A673 (cell line): ENCODE measurements at regions not wholly inside any gene's neighbourhood (a gene's known extent, or its start where the extent isn't known, plus 50 kb on each side); places are given as distances from the start of the nearest gene placed in this dataset.
"Not testable (repeated sequence)": the region's sequence is repeated elsewhere in the genome, so short reads cannot be mapped to it uniquely, and the experiment has no call there.

Experiments used
- BruUV-seq: library from RNA; stranded (reverse); fragments of 400-500 nt; replicated peaks from 2 replicates; lab custom pipeline; 2021; lab: Mats Ljungman, UMichigan
- CTCF ChIA-PET: fragments of 300-600 bp; sonication (Branson Sonifier 250); formaldehyde crosslinking; loops from one replicate; lab custom pipeline; 2022; ENCODE audit warnings: antibody characterized with exemption; lab: Charles Lee
- POLR2A ChIA-PET: fragments of 300-600 bp; sonication (Branson Sonifier 250); formaldehyde crosslinking; loops from one replicate; lab custom pipeline; 2022; ENCODE audit warnings: antibody characterized with exemption; ENCODE audit not compliant: low non-redundant PET; lab: Charles Lee
- DNase-seq: peaks from one replicate; pipeline ENCODE4 v3.0.0-alpha.2; 2015; ENCODE audit warnings: low spot score
- H3K27ac ChIP-seq: fragments of 200-600 bp; sonication (generic); 2 replicates; pipeline ENCODE4 v1.5.1; 2016; ENCODE audit warnings: mixed run types, low read depth, mild to moderate bottlenecking, mixed read lengths, antibody characterized with exemption, low read length; ENCODE audit not compliant: poor library complexity, severe bottlenecking
- H3K27me3 ChIP-seq: fragments of 200-600 bp; sonication (generic); replicated peaks from 2 replicates; pipeline ENCODE4 v1.6.1; 2017; ENCODE audit warnings: mixed run types, low read depth, mild to moderate bottlenecking, mixed read lengths, antibody characterized with exemption, low read length; ENCODE audit not compliant: insufficient read depth, poor library complexity
- H3K36me3 ChIP-seq: fragments of 200-600 bp; sonication (generic); 2 replicates; pipeline ENCODE4 v1.6.1; 2016; ENCODE audit warnings: mixed run types, mild to moderate bottlenecking, mixed read lengths, antibody characterized with exemption, low read length; ENCODE audit not compliant: insufficient read depth, poor library complexity, severe bottlenecking
- H3K4me1 ChIP-seq: fragments of 200-600 bp; sonication (generic); 2 replicates; pipeline ENCODE4 v1.6.1; 2017; ENCODE audit warnings: mixed run types, mild to moderate bottlenecking, mixed read lengths, antibody characterized with exemption, low read length; ENCODE audit not compliant: insufficient read depth, poor library complexity, severe bottlenecking
- H3K4me3 ChIP-seq: fragments of 200-600 bp; sonication (generic); 2 replicates; pipeline ENCODE4 v1.5.1; 2016; ENCODE audit warnings: low read depth, mixed run types, mild to moderate bottlenecking, mixed read lengths, low read length; ENCODE audit not compliant: poor library complexity, severe bottlenecking
- H3K9me3 ChIP-seq: fragments of 200-600 bp; sonication (generic); 2 replicates; pipeline ENCODE4 v1.6.1; 2016; ENCODE audit warnings: mixed run types, low read depth, mild to moderate bottlenecking, mixed read lengths, antibody characterized with exemption, low read length; ENCODE audit not compliant: poor library complexity, severe bottlenecking
- EZH2 ChIP-seq: fragments of 200-600 bp; sonication (generic); IDR thresholded peaks from 2 replicates; pipeline ENCODE4 v1.6.1; 2017; ENCODE audit warnings: borderline replicate concordance, low read depth, mild to moderate bottlenecking, mixed read lengths, antibody characterized with exemption, low read length; ENCODE audit not compliant: poor library complexity, severe bottlenecking
- intact Hi-C: fragments of 100-400 bp; cut with micrococcal nuclease; formaldehyde crosslinking; loops from one replicate; pipeline ENCODE4 v1.10.0; 2022; ENCODE audit not compliant: unreplicated experiment
- TF ChIP-seq, protein P1 (sequence below): fragments of 300-800, 200-600 bp; sonication (generic); conservative IDR thresholded peaks from 2 replicates; pipeline ENCODE4 v1.5.1; 2017; ENCODE audit warnings: low read depth, mild to moderate bottlenecking, antibody characterized with exemption, low read length, moderate library complexity, mixed read lengths

- Histone ChIP-seq H3K27me3 (no peaks in the 10 kb centered on the region), H3K4me1 (no peaks in the 10 kb centered on the region), H3K27ac (no peak overlapping the region), H3K9me3 (no peaks in the 10 kb centered on the region), H3K4me3 (no peak overlapping the region), H3K36me3 (no peaks in the 10 kb centered on the region)
- ChIA-PET POLR2A (no interaction called here), CTCF (no interaction called here)
- intact Hi-C loops, result no loop called here
- TF ChIP-seq, protein P1, sequence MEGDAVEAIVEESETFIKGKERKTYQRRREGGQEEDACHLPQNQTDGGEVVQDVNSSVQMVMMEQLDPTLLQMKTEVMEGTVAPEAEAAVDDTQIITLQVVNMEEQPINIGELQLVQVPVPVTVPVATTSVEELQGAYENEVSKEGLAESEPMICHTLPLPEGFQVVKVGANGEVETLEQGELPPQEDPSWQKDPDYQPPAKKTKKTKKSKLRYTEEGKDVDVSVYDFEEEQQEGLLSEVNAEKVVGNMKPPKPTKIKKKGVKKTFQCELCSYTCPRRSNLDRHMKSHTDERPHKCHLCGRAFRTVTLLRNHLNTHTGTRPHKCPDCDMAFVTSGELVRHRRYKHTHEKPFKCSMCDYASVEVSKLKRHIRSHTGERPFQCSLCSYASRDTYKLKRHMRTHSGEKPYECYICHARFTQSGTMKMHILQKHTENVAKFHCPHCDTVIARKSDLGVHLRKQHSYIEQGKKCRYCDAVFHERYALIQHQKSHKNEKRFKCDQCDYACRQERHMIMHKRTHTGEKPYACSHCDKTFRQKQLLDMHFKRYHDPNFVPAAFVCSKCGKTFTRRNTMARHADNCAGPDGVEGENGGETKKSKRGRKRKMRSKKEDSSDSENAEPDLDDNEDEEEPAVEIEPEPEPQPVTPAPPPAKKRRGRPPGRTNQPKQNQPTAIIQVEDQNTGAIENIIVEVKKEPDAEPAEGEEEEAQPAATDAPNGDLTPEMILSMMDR, result no peak
- TF ChIP-seq EZH2, result no peak
- no peak for DNase-seq
- no TSS peak for BruUV-seq
These were observed 698.1 kb downstream of the DTWD2 start for GRCh38 chr5:118290204-118290603.

DNA sequence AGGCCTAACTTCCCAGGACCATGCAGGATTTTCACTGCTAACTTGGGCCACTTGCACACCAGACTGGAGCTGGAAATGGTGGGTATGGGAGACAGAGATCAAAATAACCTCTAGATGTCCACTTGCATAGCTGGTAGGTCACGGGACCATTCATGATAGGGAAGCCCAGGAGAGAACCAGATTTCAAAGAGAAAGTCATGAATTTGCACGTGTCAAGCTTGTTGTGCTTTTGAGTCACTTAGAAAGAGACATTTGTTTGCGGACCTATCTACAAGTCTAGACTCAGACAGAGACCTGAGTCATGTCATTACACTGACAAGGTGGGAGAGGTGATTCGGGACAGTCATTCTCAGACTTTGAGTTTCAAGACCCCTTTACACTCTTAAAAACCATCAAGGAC lies 704.1 kb downstream of the DTWD2 start:
- H3K36me3 ChIP-seq, BruUV-seq, H3K4me3 ChIP-seq, H3K9me3 ChIP-seq, H3K27me3 ChIP-seq, CTCF ChIA-PET, DNase-seq, intact Hi-C loops, POLR2A ChIA-PET, H3K4me1 ChIP-seq, H3K27ac ChIP-seq: not testable (repeated sequence)

DNA sequence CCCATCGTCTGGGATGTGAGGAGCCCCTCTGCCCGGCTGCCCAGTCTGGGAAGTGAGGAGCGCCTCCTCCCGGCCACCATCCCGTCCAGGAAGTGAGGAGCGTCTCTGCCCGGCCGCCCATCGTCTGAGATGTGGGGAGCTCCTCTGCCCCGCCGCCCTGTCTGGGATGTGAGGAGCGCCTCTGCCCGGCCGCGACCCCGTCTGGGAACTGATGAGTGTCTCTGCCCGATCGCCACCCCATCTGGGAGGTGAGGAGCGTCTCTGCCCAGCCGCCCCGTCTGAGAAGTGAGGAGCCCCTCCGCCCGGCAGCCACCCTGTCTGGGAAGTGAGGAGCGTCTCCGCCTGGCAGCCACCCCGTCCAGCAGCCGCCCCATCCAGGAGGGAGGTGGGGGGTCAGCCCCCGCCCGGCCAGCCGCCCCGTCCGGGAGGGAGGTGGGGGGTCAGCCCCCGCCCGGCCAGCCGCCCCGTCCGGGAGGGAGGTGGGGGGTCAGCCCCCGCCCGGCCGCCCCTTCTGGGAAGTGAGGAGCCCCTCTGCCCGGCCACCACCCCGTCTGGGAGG lies 705.8 kb downstream of the DTWD2 start:
- DNase-seq, CTCF ChIA-PET, H3K4me3 ChIP-seq, H3K27me3 ChIP-seq, H3K27ac ChIP-seq, BruUV-seq, H3K4me1 ChIP-seq, H3K36me3 ChIP-seq, intact Hi-C loops, POLR2A ChIA-PET, H3K9me3 ChIP-seq: not testable (repeated sequence)

GRCh38 chr5:118279540-118280294 lies 708.6 kb downstream of the DTWD2 start:
- no peaks in the 10 kb centered on the region for H3K27me3 ChIP-seq
- no peaks in the 10 kb centered on the region for H3K9me3 ChIP-seq
- no peaks in the 10 kb centered on the region for H3K36me3 ChIP-seq
- DNase-seq, result no peak
- TF ChIP-seq EZH2, result no peak
- TF ChIP-seq, protein P1, result no peak
- no TSS peak for BruUV-seq
- POLR2A ChIA-PET, result no interaction called here
- intact Hi-C loops, result no loop called here
- no peak overlapping the region for H3K4me3 ChIP-seq
- no peaks in the 10 kb centered on the region for H3K4me1 ChIP-seq
- H3K27ac ChIP-seq, result no peak overlapping the region
- CTCF ChIA-PET, result no interaction called here
